HG03103 (cell line): ENCODE measurements at regions not wholly inside any gene's neighbourhood (a gene's known extent, or its start where the extent isn't known, plus 50 kb on each side); places are given as distances from the start of the nearest gene placed in this dataset.
"Not testable (repeated sequence)": the region's sequence is repeated elsewhere in the genome, so short reads cannot be mapped to it uniquely, and the experiment has no call there.

ENCODE experiments used
- ATAC-seq: cut with Tn5 transposase; IDR thresholded peaks from one replicate; pipeline ENCODE4 v1.9.1; 2021; ENCODE audit warnings: low read depth; ENCODE audit not compliant: unreplicated experiment

DNA sequence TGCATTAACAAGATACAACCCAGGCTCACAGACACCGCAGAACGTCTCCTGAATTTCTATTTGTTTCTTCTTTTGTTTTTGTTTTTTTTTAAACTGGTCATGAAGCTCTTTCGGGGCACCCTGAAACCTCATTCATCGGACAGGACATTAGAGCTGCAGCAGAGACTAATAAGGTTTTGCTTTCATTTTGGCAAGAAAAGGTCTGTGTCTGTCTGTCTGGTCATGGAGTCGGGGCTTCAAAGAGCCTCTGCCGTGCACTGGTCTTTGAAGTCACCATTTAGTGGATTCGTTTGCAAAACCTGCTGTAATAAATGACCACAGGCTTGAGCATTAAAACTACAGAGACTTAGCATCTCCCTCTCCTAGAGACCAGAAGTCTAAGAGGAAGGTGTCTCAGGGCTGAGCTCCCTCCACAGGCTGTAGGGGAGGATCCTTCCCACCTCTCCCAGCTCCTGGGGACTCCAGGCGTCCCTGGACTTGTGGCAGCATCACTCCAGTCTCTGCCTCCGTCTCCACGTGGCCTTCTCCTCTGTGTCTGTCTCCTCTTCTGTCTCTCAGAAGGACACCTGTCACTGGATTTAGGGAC is 247.5 kb downstream of the CRLF2 start:
- no peak for ATAC-seq

DNA sequence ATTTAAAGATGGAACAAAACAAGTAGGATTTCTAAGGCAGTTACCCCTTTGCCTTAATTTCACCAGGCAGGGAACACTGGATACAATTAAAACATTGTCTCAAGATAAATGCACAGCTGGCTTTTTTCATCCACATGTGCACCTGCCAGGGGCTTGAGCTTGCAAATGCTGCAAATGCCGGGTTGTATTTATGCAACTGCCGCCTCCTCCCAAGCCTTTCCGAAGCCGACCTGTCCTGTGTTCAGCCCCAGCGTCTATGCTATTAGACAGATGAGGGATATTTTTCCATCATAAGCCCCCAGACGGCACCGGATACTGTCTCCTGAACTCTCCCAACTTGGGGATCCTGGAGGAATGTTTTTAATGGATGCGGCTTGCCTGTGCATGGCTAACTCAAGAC is 251.6 kb downstream of the CRLF2 start:
- no peak for ATAC-seq

DNA sequence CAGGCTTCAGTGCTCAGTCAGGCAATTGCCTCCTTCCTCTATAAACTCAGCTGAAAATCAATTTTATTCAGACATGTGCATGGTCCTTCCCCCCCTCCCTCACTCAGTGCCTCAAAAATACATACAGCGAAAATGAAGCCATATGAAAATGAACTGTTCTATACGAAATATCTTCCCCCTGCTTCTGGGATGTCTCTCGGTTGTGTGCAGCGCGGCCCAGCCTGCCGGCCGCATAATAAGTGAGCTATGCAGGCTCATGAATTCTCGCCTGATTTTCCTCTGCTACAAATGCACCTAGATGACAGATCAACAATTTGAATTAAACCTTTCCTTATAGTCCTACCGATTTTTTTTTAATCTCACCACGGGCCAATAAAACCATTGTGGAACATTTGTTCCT is 252.9 kb downstream of the CRLF2 start:
- ATAC-seq: no peak

DNA sequence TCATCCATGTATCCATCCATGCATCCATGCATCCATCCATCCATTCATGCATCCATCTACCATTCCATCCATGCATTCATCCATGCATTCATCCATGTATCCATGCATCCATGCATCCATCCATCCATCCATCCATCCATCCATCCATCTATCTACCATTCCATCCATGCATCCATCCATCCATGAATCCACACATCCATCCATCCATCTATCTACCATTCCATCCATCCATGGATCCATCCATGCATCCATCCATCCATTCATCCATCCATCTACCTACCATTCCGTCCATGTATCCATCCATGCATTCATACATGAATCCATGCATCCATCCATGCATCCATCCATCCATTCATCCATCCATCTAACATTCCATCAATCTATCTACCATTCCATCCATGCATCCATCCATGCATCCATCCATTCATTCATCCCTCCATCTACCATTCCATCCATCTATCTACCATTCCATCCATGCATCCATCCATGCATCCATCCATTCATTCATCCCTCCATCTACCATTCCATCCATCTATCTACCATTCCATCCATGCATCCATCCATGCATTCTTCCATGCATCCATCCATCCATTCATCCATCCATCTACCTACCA is 257.2 kb downstream of the CRLF2 start:
- ATAC-seq: not testable (repeated sequence)

DNA sequence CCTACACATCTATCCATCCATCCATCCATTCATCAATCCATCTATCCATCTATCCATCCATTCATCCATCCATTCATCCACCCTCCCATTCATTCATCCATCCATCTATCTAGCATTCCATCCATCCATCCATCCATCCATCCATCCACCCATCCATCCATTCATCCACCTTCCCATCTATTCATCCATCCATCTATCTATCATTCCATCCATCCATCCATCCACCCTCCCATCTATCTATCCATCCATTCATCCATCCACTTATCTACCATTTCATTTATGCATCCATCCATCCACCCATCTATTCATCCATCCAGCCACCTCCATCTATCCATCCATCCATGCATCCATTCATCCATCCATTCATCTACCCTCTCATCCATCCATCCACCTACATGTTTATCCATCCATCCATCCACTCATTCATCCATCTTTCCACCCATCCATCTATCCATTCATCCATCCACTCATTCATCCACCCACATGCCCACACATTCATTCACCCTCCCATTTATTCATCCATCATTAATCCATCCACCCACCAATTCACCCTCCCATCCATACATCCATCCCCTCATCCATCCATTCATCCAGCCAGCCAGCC is 258.5 kb downstream of the CRLF2 start:
- no peak for ATAC-seq

DNA sequence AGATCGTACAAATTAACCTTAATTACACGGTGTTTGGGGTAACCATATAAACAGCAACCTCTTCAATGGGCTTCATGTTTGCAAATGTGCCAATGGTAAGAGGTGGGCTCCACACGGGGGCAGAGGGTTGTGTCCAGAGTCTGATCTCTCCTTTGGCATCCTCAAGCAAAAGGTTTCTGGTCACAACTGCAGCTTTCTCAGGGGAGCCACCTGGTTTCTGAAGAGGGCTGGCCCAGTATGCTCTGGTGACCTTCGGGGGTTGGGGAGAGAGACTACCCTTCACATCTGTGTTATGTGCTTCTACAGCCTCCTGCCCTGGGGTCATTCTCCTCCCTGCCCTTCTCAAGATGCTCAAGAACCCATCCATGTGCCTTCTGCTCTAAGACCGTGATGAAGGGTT is 259.6 kb downstream of the CRLF2 start:
- no peak for ATAC-seq

DNA sequence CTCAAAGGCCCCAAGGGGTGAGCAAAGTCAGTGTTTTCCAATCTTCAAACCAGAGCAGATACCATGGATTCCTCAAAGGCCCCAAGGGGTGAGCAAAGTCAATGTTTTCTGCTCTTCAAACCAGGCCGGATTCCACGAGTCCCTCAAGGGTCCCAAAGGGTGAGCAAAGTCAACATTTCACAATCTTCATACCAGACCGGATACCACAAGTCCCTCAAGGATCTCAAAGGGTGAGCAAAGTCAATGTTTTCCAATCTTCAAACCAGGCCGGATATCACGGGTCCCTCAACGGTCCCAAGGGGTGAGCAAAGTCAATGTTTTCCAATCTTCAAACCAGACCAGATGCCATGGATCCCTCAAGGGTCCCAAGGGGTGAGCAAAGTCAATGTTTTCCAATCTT is 265.2 kb downstream of the CRLF2 start:
- not testable (repeated sequence) for ATAC-seq

DNA sequence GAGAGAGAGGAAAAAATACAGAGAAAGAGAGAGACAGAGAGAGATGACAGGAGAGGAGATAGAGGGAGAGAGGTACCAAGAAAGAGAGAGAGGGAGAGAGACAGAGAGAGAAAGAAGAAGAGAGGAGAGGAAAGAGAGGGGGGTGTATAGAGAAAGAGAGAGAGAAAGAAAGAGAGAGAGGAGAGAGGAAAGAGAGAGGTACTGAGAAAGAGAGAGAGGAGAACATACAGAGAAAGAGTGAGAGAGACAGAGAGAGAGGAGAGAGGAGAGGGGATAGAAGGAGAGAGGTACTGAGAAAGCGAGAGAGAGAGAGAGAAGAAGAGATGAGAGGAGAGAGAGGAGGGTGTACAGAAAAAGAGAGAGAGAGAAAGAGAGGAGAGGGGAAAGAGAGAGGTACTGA is 269.4 kb downstream of the CRLF2 start:
- ATAC-seq: no peak

DNA sequence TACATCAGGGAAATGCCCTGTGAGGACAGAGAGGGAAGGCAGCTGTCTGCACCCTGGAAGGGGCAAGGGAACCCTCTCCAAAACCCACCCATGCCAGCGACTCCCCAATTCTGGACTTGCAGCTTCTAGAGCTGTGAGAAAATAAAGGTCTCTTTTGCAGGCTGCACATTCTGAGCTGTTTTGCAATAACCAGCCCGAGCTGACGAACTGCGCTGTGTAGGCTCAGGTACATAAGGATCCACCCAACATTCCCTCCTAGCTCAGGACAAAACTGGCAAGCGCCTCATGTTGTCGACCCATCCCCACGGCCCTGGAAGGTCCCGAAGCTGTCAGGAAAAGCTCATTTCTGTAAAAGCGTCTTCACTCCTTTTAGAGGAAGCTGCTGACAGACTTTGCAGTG is 271.8 kb downstream of the CRLF2 start:
- no peak for ATAC-seq

DNA sequence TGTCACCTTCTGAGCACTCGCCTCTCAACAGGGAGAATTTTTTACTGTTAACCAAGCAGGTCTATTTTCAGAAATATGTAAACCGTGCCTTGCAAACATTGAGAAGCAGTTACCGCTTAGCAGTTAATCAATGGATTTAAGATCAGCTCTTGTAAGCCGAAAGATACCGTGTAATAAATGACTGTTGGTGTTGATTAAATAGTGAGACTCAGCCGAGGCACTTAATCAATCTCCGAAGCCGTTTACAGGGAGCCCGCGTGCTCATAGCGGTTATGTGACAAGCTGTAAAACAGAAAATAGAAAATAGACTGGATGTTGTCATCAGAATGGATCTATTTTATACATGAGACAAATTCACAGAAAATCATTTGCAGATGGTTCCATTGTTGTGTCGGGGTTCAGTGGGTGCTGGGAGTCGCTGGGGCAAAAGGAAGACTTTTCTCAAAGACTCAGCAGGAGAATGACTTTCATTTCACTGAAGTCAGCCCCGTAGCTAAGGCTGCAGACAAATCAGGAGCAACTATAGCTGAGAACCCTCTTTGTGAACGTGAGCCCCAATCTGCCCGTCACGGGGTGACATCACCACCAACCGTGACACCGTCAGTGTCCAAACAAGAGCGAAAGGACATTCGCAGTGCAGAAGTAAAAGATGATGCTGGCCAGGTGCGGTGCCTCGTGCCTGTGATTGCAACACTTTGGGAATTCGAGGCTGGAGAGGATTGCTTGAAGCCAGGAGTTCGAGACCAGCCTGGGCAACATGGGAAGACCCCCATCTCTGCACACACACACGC is 275.3 kb downstream of the CRLF2 start:
- no peak for ATAC-seq

DNA sequence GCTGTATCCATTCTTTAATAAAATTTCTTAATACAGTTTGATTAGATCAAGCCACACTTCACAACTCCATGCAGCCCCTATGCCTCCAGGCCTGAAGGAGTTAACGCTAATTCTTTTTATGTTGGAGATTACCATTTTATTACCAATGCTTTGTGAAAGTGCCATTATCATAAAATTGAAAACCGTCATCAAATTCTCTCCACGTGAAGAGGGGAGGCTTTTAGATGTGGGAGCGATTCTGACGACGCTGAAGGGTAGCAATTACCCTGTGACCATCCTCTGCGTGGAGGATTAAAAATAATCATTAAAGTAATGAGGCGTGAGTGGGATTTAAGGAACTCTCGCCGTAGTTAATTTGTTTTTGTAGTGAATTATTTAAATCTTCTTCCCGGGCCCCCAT is 278.8 kb downstream of the CRLF2 start:
- ATAC-seq: no peak

DNA sequence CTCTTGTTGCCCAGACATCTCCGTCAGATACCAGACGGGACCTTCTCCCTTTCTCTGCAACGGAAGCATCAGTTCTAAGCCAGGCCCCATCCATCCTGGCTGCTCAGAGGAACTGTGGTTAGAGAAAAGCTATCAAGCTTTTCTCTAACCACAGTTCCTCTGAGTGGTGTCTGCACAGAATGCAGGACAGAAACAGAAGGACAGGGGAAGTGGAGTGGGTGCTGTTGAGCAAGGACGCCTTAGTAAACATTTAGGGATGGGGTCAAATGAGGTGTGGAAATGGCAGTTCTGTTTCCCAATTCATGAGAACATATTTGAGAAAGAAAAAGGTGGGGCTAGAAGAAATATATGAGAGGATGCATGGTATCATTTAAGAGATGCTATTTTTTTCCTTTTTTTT is 283.8 kb downstream of the CRLF2 start:
- ATAC-seq: no peak

DNA sequence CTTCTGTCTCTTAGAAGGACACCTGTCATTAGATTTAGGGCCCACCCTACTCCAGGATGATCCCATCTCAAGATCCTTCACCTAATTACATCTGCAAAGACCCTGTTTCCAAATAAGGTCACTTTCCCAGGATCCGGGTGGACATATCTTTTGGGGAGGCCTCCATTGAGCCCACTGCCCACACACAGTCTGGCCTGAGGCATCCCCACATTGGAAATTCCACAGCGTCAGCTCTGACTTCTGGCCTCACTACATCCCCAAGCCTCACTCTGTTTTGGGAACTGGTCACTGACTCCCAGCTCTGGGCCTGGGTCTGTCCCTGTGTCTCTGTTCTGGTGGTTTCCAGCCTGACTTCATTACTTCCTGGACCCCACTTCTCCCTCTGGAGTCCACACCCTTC is 285.5 kb downstream of the CRLF2 start:
- no peak for ATAC-seq

DNA sequence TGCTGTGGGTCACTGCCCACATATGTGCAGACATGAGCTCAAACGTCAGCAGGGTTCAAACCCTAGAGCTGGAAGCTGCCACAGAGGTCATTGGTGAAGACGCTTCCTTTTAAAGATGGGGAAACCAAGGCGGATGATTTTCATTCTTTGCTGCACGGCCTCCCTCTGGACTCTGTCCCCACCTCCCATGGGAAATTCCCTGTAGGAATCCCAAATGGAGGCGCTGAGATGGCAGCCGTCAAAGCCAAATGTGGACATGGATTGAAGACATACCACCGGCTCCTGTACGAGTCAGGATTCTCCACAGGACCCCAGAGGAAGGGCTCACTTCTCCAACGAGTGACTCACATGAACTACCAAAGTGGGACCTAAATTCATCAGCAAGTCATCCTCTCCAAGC is 286.4 kb downstream of the CRLF2 start:
- ATAC-seq: no peak

DNA sequence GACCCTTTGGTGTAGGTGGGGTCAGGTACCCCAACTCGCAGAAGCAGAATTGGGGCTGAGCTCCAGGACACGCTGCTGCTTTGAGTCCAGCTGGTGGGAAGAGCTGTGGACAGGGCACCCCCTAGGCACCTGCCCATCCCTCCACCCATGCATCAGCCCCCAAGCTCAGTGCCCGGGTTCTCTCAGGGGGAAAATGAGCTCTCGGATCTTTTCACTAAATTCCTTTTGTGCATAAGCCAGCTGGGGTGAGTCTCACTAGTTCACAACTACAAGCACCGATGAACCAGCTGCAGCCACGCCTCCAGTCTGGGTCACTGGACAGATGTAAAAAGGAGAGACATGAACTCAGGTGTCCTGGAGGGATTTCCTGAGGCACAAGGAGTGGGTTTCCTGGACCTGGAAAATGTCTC is 286.8 kb downstream of the CRLF2 start:
- ATAC-seq: no peak

DNA sequence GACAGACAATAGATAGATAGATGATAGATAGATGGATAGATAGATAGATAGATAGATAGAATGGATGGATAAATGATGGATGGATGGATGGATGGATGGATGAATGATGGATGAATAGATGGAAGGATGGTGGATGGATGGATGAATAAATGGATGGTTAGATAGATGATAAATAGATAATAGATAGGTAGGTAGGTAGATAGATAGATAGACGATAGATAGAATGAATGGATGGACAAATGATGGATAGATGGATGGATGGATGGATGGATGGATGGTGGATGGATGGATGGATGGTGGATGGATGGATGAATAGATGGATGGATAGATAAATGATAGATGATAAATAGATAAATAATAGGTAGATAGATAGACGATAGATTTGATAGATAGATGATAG is 287.4 kb downstream of the CRLF2 start:
- ATAC-seq: no peak

DNA sequence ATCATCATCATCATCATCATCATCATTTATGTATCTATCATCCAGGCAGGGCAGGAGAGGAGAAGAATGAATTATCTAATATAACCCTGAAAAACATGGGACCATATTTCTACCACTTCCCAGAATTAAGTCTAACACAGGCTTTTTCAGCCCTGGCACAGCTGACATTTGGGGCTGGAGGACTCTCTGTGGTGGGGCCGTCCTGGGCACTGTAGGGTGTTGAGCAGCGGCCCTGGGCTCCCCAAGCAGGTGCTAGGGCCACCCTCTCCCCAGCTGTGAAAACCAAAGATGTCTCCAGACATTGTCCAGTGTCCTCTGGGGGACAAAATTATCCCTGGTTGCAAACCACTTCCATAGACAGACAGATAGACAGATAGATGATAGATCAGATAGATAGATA is 288.4 kb downstream of the CRLF2 start:
- no peak for ATAC-seq

DNA sequence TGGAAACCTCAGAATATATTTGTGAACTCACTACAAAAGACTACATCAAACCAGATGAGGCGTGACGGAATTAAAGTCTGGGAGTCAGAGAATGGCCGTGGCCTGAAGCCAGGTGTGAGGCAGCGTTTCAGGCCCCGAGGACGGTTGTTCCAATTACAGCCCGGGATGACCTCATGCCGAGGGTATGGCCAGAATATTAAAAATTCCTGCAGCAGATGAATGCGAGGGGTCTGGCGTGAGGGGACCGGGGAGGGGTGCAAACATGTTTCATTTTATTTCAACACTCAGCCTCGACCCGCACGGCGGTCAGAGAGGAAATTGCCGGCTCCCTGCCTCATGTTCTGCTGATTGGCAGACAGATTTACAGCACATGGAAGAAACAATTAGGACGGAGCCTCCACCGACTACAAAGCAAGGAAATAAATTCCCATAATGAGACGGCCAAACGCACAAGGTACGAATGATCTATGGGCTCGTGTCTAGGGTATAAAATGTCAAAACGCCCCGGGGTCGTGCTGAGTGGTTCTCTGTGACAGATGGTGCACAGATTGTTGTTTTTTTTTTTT is 289.7 kb downstream of the SHOX start:
- no peak for ATAC-seq

DNA sequence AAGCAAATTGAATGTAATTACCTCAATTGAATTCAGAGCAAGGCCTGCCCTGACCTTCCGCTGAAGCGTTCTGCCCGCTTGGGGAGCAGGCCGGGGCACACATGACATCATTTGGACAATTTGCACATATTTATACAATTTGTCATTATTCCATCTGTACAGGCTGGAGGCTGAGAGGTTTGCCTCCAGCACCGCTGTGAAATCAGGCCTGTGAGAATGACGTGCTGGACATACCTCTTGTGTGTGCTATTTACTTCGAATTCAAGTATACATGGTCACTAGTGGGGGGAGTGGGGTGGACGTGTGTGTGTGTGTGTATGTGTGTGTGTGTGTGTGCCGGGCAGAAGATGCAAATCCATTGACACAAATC is 285.6 kb downstream of the SHOX start:
- ATAC-seq: no peak

DNA sequence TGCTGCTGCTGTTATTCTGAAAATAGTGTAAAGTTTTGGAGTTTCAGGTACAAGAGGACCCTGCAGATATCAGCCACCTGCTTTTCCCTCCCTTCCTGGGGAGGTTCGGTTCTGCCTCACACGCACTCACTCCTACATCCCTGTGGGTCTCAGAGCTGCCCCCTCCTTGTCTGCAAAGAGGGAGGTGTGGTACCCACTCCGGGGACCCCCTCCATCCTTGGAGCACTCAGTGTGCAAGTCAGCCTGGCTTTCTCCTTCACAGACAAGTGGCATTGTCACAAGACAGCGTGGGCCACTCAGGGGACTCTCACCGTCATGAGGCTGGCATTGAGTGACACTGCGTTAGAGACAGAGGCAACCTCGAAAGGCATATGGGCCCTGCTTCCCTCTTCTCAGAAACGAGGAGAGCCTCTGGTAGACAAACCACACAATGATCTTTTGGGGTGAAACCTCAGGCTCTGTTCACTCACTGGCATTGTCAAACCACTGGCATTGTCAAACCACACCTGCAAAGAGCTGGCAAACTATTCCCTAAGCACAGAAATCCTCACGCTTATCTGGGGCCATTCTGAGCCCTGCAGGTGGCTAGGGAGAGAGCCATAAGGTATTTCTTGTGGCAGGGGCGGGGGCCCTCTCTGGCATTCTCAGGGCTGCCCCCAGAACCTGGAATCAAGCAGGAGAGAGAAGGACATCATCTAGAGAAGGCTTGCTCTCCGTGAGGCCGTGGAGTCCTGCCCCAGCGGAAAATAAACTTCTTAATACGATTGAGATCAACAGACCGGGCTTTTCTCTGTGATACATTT is 285.0 kb downstream of the SHOX start:
- ATAC-seq: no peak

DNA sequence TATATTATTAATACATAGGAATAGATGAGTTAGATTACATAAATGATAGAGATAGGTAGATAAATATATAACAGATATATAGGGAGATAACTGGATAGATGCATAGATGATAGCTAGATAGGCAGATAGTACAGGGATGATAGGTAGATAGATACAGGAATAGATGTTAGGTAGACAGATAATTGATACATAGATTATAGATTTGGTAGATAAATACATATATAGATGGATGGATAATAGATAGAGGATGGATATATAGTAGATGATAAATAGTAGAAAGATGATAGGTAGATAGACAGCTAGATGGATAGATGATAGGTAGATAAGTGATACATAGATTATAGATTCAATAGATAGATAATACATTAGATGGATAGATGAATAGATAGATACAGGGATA is 283.6 kb downstream of the SHOX start:
- ATAC-seq: no peak
